ENCODE measurements at regions not wholly inside any gene's neighbourhood (a gene's known extent, or its start where the extent isn't known, plus 50 kb on each side); places are given as distances from the start of the nearest gene placed in this dataset.

GRCh38 chr18:65073060-65073550 is 677.7 kb upstream of the CDH7 start (continued):
- no peak for TF ChIP-seq SP2 (IDR thresholded peaks at IDR 0.05; ENCODE audit: extremely low read depth, low read depth, low read length, poor library complexity, severe bottlenecking)
- no peak for TF ChIP-seq ZNF785 (CRISPR knock-in tag; IDR thresholded peaks at IDR 0.05)
- TF ChIP-seq RCOR1 (IDR thresholded peaks at IDR 0.05; ENCODE audit: borderline replicate concordance in 1 of 2, low read depth in 2 of 2, low read length in 2 of 2), result no peak
- no peak for TF ChIP-seq ZNF324 (CRISPR knock-in tag; IDR thresholded peaks at IDR 0.05)
- no peak for TF ChIP-seq PHF8 (IDR thresholded peaks at IDR 0.05; ENCODE audit: borderline replicate concordance, low read length)

- H3K79me2 ChIP-seq (ENCODE audit: control insufficient read depth, insufficient read depth, low read length), result no peaks in the 10 kb centered on the region
- H2AFZ ChIP-seq (ENCODE audit: low read depth, low read length), result no peak overlapping the region
- H3K27me3 ChIP-seq (ENCODE audit: control insufficient read depth in 2 of 2, insufficient read depth in 2 of 2, low read length in 2 of 2), result no peaks in the 10 kb centered on the region
- H3K4me2 ChIP-seq (ENCODE audit: insufficient read depth, low read length), result no peak overlapping the region
- no peaks in the 10 kb centered on the region for H3K9me3 ChIP-seq (replicated peaks; ENCODE audit: control insufficient read depth, insufficient read depth, low read depth, low read length)
- WGBS (ENCODE audit: insufficient coverage, low coverage, missing lambda C conversion rate), result 1% methylated on average over 8 of the region's 9 CpGs
- H3K36me3 ChIP-seq (ENCODE audit: control insufficient read depth, insufficient read depth, low read length), result no peaks in the 10 kb centered on the region
- ChIA-PET CTCF (ENCODE audit: low intra/inter-chr PET ratio) (no interaction called here), POLR2A (no interaction called here)
- H3K9ac ChIP-seq (ENCODE audit: insufficient read depth in 1 of 2, low read depth in 2 of 2, low read length in 2 of 2), result no peak overlapping the region
- H3K9me1 ChIP-seq (ENCODE audit: control insufficient read depth, insufficient read depth, low read length), result no peaks in the 10 kb centered on the region
- intact Hi-C loops (cut with micrococcal nuclease) (no loop called here), in situ Hi-C loops (cut with MboI) (no loop called here)
- ATAC-seq (no peak), FAIRE-seq (no peak), DNase-seq (ENCODE audit: extremely low read depth in 1 of 4, low spot score in 3 of 4) (no peak)
- BruUV-seq (replicated peaks), result no TSS peak
- no peak overlapping the region for H3K4me3 ChIP-seq
- no peaks in the 10 kb centered on the region for H3K4me1 ChIP-seq (replicated peaks in 1 of 2; ENCODE audit: control insufficient read depth in 2 of 2, insufficient read depth in 2 of 2, low read length in 2 of 2)
- H4K20me1 ChIP-seq (replicated peaks; ENCODE audit: control insufficient read depth, insufficient read depth, low read length), result no peaks in the 10 kb centered on the region
- H3K27ac ChIP-seq (ENCODE audit: extremely low read depth, low read depth, low read length), result no peak overlapping the region
- TF ChIP-seq, protein P1, sequence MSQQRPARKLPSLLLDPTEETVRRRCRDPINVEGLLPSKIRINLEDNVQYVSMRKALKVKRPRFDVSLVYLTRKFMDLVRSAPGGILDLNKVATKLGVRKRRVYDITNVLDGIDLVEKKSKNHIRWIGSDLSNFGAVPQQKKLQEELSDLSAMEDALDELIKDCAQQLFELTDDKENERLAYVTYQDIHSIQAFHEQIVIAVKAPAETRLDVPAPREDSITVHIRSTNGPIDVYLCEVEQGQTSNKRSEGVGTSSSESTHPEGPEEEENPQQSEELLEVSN (IDR thresholded peaks at IDR 0.05; ENCODE audit: borderline replicate concordance in 1 of 2, extremely low read depth in 1 of 2, insufficient read depth in 1 of 2, insufficient read length in 1 of 2, low read depth in 1 of 2, low read length in 1 of 2, poor library complexity in 1 of 2, severe bottlenecking in 1 of 2), result no peak
- TF ChIP-seq TSC22D4 (tag; IDR thresholded peaks at IDR 0.05) (no peak), MTA2 (IDR thresholded peaks at IDR 0.05; ENCODE audit: low read depth) (no peak), DMBX1 (CRISPR knock-in tag; IDR thresholded peaks at IDR 0.05; ENCODE audit: borderline replicate concordance) (no peak), ZNF518B (CRISPR knock-in tag; IDR thresholded peaks at IDR 0.05) (no peak), NCOA2 (IDR thresholded peaks at IDR 0.05; ENCODE audit: partially characterized antibody in 2 of 2) (no peak), ZBTB12 (CRISPR knock-in tag; IDR thresholded peaks at IDR 0.05) (no peak), FOXA3 (CRISPR knock-in tag; conservative IDR thresholded peaks at IDR 0.05 in 1 of 2, IDR thresholded peaks at IDR 0.05 in 1 of 2) (no peak)
Observed at GRCh38 chr18:65057439-65058083, 693.3 kb upstream of the CDH7 start.

Data from K562 (cell line).